ENCODE measurements at regions not wholly inside any gene's neighbourhood (a gene's known extent, or its start where the extent isn't known, plus 50 kb on each side); places are given as distances from the start of the nearest gene placed in this dataset.

- Histone ChIP-seq H4K20me1 (replicated peaks; ENCODE audit: insufficient read depth) (no peaks in the 10 kb centered on the region), H3K4me2 (no peak overlapping the region), H3K79me2 (replicated peaks; ENCODE audit: insufficient read depth) (no peaks in the 10 kb centered on the region), H3K27ac (ENCODE audit: low read depth) (no peak overlapping the region), H3K27me3 (ENCODE audit: insufficient read depth) (no peaks in the 10 kb centered on the region), H3K9me2 (ENCODE audit: insufficient read depth) (no peaks in the 10 kb centered on the region), H3K4me1 (ENCODE audit: insufficient read depth) (no peaks in the 10 kb centered on the region), H3K4me3 (no peak overlapping the region), H2AFZ (no peak overlapping the region), H3F3A (replicated peaks; ENCODE audit: low read depth) (no peaks in the 10 kb centered on the region), H3K36me3 (ENCODE audit: insufficient read depth) (no peaks in the 10 kb centered on the region)
- peaks cover 1% of the 10 kb centered on the region for H3K27me3 Mint-ChIP-seq (ENCODE audit: insufficient read depth, low read depth, poor library complexity)
- no peak overlapping the region for H3K27ac Mint-ChIP-seq
- no peaks in the 10 kb centered on the region for H3K9me3 Mint-ChIP-seq
- no peak overlapping the region for H3K4me3 Mint-ChIP-seq
- H3K36me3 Mint-ChIP-seq (ENCODE audit: low read depth), result no peaks in the 10 kb centered on the region
- H3K4me1 Mint-ChIP-seq, result peaks cover 3% of the 10 kb centered on the region; the same call in 2 of the 3 replicates
- DNase-seq (ENCODE audit: low spot score), result no peak
- TF ChIP-seq EZH2 (IDR thresholded peaks at IDR 0.05; ENCODE audit: low read depth, unreplicated experiment) (no peak), POLR2AphosphoS5 (IDR thresholded peaks at IDR 0.05; ENCODE audit: low read depth) (no peak), ETS1 (IDR thresholded peaks at IDR 0.05) (no peak), NANOG (IDR thresholded peaks at IDR 0.05; ENCODE audit: borderline replicate concordance) (no peak), CREB1 (CRISPR knock-in tag; IDR thresholded peaks at IDR 0.05; ENCODE audit: low read depth) (no peak), ZNF114 (CRISPR knock-in tag; IDR thresholded peaks at IDR 0.05) (no peak), REST (IDR thresholded peaks at IDR 0.05; ENCODE audit: unreplicated experiment) (no peak), ZNF331 (CRISPR knock-in tag; IDR thresholded peaks at IDR 0.05; ENCODE audit: low read depth) (no peak), JUNB (IDR thresholded peaks at IDR 0.05; ENCODE audit: unreplicated experiment) (no peak), CTCF (conservative IDR thresholded peaks at IDR 0.05; ENCODE audit: low read depth in 2 of 2) (no peak), EZH2phosphoT487 (IDR thresholded peaks at IDR 0.05; ENCODE audit: unreplicated experiment) (no peak), ZNF462 (CRISPR knock-in tag; IDR thresholded peaks at IDR 0.05) (no peak), STAT1 (IDR thresholded peaks at IDR 0.05; ENCODE audit: unreplicated experiment) (no peak)
- ATAC-seq, result no peak
These were observed 451.7 kb upstream of the MARCKS start for GRCh38 chr6:113405326-113406047.
